ENCODE measurements at regions not wholly inside any gene's neighbourhood (a gene's known extent, or its start where the extent isn't known, plus 50 kb on each side); places are given as distances from the start of the nearest gene placed in this dataset.

DNA sequence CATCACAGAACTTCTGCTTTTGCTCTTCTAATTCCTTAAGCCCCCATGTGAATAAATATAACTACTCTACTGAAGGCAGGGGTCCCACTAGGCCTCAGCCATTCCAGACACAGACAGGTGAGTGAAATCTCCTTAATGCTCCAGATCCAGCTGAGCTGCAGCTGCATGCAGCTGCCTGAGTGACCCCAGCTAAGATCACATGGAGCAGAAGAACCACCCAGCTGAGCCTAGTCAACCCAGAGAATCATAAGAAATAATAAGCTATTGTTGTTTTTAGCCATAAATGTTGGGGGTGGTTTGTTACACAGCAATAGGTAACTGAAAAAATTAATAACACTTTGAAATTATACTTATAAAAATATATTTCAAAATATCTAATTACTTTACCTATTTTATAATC lies 220.3 kb downstream of the SIPA1L2 start:
- DNase-seq, result no peak

DNA sequence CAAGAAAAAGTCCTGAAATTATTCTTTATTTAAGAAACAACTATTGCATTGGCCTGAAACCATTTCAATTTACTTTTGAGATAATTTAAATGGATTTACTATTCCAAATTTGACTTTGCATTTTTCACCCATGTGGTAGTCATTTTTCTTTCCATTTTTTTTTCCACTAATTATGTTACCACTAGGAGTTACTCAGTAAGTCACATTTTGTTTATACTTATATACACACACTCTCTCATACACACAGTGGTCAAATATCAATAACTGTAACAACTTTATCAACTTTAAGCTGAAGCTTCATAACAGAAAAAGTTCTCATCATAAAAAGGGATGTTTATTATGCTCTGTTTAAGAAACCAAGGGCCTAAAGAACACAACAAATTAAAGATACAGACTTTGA lies 222.8 kb downstream of the SIPA1L2 start:
- no peak for DNase-seq

DNA sequence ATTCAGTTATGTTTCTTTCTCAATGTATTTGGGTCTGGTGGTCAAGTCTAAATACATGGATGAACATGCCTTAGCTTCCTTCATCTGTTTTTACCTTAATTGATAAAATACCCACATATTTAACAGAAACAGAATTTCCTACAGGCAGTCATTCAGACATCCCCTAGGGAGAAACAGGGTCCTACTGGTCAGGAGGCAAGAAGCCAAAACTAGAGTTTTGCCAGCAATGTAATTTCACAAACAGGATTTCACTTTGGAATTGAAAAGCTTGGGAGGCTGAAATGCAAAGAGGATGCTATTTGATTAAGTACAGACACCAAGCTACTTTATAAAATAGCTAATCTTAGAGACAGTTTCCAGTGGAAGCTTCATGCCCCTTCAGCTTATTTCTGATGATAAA lies 224.2 kb downstream of the SIPA1L2 start:
- no peak for DNase-seq

DNA sequence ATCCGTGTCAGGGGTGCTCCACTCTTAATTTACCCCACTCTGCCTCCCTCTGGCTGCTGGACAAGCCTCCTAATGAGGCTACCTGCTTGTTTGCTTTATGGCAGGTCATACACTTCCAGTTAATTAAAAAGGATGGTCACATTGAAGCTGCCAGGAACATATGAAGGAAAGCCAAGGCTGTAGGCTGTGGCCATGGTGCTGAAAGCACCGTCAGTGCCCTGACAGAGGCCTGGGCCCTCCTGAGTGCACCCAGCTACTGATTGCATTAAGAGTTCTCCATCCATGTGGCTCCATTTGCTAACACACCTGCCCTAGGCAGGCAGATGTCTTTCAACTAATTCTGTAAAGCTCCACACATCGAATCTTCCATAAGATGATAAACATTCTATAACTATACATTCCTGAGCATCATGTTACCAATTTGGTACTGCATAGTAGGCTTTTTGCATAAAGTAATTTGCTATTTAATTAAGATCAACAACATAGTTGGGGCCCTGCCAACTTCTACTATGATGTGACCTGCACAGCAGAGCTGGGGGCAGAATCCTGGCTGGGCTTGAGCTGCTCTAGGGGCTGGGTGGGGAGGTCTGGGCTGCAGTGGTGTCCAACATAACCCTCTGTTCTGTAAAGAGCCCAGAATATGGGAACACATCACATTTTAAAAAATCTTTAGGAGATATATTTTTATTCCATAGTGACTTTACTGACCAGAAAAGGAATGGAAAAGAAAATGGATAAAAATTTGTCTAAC lies 224.8 kb downstream of the SIPA1L2 start:
- DNase-seq, result no peak

DNA sequence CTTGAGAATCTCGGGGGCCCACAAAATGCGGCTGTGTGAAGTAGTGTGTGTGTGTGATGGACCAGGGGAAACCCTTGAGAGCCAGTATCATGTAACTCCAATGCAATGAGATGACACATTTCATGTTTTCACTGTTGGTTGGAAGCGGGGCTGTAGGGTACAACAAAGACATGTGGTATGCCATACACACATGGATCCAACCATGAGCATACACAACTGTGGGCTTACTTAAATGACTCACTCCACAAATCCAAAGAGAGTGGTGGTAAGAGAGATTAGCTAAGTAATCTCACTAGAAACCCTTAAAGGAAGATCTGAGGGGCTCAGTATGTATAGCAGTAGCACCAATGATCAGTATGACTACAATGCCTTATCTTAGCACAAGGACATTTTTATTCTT lies 225.7 kb downstream of the SIPA1L2 start:
- DNase-seq, result no peak

DNA sequence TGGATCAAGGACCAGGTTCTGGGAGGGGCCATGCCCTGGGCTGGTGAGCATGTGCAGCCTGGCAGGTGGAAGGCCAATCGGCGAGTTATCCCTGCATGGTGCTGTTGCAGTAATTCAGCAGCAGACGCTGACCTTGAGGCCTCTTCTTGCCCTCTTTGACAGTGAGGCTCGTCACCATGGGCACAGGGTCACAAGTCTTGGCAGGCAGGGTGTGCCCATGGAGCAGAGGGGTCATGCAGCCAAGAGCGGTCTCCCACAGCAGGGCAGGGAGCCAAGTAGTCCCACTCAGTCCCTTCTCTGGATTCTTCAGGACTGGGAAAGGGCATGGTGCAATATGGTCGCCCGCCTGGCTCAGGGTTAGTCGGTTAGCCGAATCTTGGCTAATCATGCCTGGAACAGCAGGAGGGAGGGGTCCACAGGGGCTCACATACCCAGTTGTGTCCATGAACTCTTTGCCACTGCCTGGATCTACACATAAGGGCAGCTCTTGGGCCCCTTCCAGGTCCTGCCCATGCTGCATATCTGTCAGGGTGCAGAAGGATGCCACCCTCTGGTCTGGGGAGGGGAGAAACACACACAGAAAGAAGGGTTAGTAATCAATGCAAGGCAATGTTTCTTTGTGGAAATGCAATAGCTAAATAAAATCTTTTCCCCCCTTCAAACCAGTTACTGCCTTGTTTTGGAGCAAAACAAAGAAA lies 226.8 kb downstream of the SIPA1L2 start:
- no peak for DNase-seq

DNA sequence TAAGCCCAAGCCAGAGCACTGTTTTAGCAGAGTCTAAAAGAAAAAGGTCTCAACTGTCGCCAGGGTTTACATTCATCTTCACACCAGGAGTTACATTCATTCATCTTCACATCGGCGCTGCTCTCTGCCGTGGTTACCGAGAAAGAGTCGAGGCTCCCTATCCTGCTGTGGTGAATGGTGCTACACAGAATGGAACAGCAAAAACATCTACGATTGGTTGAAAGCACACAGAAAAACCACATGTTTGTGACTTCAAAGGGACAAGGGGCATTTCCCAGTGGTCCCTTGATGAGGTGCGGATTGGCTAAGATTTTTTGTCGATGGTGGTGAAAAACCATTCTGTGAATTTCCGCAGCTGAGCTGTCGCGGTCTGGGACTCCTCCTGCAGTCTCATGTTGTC lies 231.1 kb downstream of the SIPA1L2 start:
- no peak for DNase-seq

DNA sequence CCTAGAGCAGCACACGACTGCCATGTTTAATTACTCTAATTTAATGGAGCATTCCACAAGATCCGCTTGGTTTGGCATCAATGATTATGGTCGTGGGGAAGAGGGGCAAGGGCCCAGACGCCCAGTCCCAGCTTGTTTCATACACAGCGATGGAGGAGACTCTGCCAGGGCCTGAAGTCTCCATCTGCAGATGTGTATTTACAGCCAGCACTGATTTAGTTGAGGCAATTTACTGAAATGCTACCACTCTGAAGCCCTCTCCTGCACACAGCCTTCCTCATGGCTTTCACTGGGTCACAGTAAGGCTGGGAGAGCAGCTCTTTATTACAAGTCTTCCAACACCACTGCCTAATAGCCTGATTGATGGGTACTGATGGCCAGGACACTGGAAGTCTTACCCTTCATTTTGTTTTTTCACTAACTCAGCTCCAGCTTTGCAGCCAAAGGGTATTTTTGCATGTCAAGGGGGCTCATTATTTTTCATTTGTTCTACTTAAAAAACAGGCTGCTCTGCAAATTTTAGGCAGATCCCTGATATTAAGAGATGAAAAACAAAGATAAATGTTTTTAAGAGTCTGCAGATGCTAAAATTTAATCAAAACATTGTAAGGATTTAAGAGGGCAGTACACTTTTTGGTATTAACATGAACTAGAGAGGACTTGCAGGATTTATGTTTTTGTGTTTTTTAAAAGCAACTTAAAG lies 236.3 kb downstream of the SIPA1L2 start:
- DNase-seq, result peak; percentile 25

DNA sequence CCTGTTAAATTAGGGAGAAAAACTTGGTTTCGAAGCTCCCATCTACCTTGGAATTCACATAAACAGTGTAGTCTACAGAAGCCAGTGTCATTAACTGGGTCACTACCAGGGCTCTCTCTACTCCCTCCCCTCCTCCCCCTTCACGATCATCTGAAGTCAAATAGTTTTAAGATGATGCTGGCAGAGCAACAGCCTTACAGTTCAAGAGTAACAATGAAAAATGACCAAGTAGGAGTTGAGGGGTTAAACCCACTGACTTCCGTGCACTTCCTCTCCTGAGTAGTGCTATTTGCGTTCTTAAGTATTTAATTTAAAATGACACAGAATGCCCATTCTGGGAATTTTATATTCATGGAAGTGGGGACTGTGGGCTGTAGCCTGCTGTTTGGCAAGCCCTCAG lies 236.9 kb downstream of the SIPA1L2 start:
- DNase-seq, result no peak

DNA sequence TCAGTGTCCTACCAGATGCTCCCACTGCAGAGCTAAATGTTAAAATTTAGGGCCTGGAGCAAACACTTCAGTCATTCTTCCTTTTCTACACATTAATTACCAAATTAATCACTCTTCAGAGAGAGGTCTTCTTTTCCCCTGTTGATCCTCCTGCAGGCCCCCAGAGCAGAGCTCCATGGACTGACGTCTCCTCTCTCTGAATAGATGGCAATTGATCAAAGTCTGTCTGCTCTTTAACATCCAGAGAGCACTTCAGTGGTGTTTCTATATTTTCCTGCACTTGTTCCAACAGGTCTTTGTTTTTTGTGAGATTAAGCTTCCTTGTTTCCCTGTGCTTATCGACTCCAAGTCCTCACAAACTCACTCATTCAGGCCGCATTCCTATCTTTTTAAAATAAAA lies 239.3 kb downstream of the SIPA1L2 start:
- no peak for DNase-seq

DNA sequence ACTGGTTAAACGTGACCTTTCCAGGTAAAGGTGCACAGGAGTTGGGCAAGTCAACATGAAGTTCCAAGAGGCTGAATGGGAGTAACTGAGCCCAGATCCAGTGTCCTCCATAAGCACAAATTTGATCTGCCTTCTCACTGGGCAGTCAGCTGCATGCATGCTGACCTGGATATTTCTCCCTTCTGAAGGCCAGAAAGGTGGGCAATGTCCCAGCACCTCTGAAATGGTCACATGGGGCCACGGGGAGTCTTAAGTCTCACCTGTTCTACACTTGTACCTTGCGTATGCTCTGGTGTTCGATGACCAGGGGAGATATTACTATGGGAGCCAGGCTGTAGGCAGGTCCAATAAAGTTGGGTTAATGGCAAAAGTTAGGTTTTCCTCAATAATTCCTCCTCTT lies 240.2 kb downstream of the SIPA1L2 start:
- no peak for DNase-seq

DNA sequence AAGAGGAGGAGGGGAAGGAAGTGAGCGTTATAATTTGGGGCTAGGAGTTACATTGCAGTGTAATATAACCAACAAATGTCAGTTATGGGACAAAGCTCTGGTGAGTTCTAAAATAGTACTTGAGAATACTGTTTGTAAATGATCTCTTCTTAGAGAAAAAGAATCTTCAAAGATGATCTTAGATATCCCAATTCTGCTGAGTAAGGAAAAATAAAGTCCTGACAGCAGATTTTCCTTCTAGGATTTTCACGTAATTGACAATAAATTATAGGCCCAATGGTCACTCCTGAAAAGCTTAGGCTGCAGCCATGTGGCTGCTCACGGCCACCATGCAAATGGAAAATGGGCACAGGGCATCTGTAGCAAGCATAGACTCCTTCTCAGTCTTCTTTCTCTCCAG lies 241.6 kb downstream of the SIPA1L2 start:
- no peak for DNase-seq

DNA sequence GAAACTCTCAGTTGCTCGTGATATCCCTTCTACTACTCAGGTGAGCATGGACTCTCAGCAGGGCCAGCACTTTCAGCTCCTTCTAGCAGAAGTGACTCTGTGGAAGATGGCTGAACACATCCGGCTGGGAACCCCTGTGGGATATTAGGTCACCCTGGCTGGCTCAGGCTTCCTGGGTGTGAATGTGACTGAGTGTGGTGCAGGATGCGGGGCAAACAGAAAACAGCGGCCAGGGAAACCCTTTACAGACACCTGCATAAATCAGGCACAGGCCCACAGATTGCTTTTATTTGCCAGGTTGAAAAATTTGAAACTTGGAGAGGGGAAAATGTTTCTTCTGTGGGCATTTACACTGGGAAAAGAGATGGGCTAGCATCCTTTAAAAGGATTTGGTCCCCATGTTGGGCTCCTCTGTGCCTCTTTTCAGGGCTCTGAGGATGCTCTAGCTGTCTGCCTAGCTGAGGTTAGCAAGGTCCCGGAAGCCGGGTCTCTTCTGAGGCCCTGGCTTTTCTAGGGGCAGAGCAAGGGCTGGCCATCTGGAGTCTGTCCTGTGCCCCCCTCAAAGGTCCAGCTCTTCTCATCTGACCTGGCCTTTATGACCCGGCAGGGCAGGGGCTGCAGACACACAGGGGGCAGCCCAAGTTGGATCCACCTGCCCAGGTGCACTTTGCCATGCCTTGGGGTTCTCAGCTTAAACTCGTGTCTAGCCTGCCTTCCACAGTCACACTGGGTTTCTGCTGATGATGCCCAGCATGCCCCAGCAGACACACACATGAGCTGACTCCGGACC lies 243.0 kb downstream of the SIPA1L2 start:
- no peak for DNase-seq

DNA sequence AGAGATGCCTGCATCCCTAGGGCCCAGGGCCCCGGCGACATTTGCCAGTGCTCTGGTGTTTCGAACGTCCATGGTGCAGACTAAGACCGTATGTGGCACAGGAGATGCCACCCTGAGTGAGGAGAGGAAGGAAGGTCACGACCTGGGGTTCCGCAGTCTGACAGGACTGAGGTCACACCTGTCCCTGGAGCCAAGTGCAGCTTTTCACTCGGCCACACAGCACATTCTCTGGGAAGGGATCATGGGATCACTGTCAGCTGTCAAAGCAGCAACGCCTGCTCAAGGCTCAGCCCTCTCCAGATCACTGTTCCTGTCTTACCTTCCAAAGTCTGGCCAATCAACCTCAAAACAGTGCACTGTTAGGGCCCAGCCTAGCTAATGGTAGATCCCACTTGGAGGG lies 243.6 kb downstream of the SIPA1L2 start:
- DNase-seq, result no peak

DNA sequence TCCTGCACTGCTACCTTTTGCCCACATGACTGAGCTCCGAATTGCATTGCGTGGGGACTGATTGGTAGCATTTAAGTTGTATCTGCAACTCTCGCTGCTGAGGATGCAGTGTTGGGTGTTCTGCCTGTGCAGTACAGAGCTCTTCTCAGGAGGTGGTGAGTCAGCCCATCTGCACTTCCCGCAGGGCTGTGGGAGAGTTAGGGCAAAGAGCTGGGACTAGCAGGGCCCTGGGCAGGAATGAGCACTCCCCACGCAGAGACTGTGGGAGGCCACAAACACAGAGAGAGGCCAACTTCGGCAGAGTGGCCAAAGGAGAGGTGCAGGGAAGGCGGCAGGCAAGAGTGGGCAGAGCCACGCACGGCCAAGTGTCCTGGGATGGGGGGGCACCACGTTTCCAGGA lies 244.7 kb downstream of the SIPA1L2 start:
- DNase-seq, result no peak

DNA sequence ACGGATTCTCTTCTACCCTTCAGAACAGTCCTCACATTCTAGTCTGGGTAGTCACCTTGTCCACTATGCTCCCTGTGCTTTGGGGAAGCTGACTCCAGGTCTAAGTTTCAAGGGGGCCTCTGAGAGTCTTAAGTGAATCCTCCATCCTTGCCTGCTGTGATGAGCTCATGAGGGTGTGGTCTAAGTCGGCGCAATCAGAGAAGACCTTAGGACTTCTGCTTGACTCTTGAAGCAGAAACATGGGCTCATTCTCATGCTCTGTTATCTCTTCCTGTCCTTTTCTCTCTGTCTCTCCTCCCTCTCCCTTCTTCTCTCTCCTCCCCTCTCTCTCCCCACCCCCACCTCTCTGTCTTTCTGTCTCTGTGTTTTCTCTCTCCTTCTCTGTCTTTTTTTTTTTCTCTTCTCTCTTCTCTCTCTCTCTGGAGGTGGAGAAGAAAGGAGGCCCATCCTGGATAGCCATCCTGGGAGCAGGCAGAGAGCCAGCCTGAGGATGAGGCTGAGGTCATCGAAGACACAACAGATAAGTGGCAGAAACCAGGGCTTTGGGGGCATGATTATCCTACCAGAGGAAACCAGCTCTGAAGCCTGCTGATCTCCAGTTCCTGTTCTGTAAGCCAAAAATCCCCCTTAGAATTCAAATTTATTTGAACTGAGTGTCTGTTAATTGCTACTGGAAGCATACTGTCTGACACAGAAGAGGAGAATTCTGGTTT lies 245.6 kb downstream of the SIPA1L2 start:
- DNase-seq, result no peak

DNA sequence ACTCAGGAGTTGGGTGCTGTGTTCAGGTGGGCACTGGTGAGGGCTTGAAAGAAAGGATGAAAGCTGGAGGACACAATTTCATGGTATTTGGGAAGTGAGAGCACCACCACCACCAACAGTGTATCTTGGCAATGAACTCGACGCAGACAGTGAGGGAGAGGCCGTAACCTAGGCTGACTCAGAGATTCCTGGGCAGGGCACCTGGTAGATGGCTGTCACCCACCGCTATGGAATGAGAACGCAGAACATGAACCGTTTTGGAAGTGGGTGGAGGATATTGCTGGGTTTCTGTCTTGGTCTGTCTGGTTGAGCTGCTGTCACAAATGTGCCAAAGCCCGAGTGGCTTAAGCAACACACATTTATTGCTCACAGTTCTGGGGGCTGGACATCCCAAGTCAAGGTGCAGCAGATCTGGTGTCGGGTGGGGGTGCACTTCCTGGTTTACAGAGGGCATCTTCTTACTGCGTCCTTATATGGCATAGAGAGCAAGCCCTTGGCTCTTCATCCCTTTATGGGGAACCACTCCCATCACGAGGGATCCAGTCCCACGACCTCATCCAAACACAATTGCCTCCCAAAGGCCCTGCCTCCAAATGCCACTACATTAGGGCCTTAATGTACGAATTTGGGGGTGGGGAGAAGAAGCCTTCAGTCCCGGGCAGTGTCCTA lies 246.3 kb downstream of the SIPA1L2 start:
- DNase-seq, result no peak

DNA sequence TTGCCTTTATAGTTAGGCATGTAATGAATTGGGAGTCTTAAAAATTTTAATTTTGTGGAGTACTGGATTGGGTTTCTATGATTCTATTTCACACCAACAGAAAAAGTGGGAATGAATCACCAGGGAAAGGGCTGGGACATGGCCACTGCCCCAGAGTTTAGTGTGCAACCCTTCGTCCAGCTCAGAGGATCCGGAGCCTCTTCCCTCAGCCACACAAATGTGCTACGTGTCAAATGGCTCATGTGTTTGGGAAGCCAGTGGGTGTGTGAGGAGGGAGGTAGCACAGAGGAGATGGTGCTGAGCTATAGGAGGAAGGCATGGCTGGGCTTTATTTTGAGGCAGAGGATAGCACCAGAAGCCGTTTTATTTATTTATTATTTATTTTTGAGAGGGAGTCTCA lies 247.3 kb downstream of the SIPA1L2 start:
- DNase-seq, result no peak

DNA sequence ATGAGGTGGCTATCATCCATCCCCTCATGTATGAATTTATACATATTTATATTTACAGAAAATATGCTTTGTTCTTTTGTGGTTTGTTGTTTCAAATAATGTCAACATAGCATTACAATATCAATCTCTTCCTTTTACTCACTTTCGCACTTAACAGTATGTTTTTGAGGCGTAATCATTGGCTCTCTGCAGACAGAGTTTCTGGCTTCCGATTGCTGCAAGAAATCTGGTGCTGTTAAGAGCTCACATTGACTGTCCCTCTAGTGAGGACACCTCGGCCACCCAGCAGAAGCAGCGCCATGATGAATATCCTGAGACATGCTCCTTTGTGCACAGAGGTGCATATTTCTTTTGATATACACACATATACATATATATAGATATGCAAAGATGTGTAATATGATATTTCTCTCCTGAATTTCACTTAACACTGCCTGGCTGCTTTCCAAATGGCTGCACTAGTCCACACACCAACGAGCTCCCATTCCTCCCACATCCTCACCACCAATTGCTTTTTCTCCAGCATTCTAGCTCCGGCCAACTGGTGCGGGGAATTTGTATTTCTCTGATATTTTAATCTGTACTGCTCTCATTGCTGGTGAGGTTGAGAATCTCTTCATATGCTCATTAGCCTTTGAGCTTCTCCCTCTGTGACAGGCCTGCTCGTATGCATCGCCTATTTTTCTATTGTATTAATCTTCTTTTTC lies 248.4 kb downstream of the SIPA1L2 start:
- no peak for DNase-seq

DNA sequence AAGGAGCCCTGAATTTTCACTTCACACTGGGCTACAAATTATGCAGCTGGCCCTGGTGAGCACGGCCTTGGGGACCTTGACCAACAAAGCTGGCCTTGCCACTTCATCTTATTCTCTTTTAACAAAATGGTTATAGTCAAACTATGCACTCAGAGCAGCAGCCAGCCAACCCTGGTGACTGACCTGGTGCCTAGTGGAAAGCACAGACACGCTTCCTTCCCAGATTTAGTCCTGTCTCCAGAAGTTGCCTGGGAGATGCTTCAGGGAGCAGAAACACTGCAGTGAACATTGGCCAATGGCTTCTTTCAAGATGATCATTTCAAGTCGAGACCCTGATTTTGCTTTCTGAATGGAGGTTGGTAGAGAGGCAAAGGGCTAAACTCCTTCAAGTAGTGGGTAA lies 249.3 kb downstream of the SIPA1L2 start:
- no peak for DNase-seq

DNA sequence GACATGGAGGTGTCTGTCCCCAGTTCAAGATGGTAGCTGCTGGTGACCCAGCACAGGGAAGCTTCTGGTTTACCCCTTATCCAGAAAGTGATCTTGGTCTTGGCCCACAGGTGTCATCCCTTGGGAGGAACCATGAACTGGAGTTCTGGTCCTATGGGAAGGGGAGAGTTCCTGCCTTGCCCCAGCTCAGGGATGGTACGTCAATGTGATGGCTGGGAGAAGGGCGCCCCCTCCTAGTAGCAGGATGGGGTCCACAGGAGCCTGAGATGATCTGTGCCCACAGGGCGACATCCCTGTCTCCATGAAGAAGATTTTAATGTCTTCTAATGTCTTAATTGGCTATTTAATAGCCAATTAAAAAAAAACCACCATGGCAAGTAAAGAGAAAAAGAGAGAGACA lies 249.8 kb downstream of the SIPA1L2 start:
- DNase-seq, result no peak

DNA sequence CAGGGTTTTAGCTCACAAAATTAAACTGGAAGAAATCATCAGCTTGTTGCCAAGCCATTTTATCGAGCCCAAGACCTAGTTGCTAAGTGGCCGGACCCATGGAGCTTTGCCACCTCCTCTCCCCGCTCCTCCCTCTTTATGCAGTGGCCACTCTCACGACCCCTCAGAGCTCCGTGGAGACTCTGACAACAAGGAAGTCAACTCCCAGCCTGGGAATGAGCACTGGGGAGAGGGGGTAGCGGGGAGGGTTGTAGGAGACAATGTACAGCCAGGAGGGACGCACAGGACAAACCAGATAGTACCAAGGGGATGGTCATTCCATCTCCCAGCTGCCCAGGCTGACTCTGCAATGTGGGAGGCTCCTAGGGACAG lies 250.9 kb downstream of the SIPA1L2 start:
- DNase-seq, result no peak

Measured in retina (tissue), 1 donor.